ENCODE measurements at regions not wholly inside any gene's neighbourhood (a gene's known extent, or its start where the extent isn't known, plus 50 kb on each side); places are given as distances from the start of the nearest gene placed in this dataset.

DNA sequence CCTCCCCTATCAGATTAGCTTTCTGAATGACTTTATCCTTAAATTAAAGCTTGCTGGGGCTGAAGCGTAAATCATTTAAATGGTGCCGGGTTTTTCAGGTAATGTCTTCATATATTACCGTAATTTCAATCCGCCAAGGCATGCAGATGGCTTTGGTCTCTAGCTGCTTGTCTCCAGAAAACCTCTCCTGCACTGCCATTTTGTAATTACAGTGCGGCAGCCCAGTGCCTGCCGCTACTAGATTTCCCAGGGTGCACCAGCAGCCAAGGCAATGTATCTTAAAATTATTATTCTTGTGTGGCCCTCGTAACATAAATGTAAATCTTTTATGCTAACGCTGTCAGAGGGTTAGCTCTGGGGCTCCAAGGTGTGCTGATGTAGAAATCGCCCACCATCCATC lies 208.5 kb downstream of the TMEM114 start:
- TF ChIP-seq POLR2A (IDR thresholded peaks at IDR 0.05; ENCODE audit: low read depth, low read length): no peak
- TF ChIP-seq POU2F2 (IDR thresholded peaks at IDR 0.05; ENCODE audit: low read depth, low read length): no peak
- no peak for TF ChIP-seq PAX5 (IDR thresholded peaks at IDR 0.05; ENCODE audit: insufficient read depth, low read length, severe bottlenecking)
- TF ChIP-seq SPI1 (IDR thresholded peaks at IDR 0.05; ENCODE audit: low read depth, low read length): no peak
- TF ChIP-seq POLR2AphosphoS5 (IDR thresholded peaks at IDR 0.05; ENCODE audit: low read depth, low read length): no peak
- no peak for TF ChIP-seq TAF1 (IDR thresholded peaks at IDR 0.05; ENCODE audit: low read depth, low read length)
- FAIRE-seq: no peak

DNA sequence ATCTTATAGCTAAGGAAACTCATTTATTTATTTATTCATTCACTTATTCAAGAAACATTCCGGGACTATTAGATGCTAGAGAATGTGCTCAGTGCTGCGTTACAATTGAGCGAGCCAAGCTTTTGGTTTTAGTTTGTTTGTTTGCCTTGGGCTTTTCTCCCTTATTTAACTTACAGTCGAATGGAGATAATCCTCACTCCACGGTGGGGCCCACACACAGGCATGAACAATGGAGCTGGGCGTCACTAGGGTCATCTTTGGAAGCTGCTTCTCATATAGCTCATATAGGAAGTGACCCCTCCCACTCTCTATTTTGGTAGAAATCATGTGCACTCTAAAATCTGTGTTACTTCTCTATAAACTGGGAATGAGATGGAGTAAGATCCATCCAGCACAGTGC lies 210.0 kb downstream of the TMEM114 start:
- TF ChIP-seq POLR2AphosphoS5 (IDR thresholded peaks at IDR 0.05; ENCODE audit: low read depth, low read length) (no peak), TAF1 (IDR thresholded peaks at IDR 0.05; ENCODE audit: low read depth, low read length) (no peak), POU2F2 (IDR thresholded peaks at IDR 0.05; ENCODE audit: low read depth, low read length) (no peak), PAX5 (IDR thresholded peaks at IDR 0.05; ENCODE audit: insufficient read depth, low read length, severe bottlenecking) (no peak), POLR2A (IDR thresholded peaks at IDR 0.05; ENCODE audit: low read depth, low read length) (no peak), SPI1 (IDR thresholded peaks at IDR 0.05; ENCODE audit: low read depth, low read length) (no peak)
- DNase-seq (ENCODE audit: insufficient read length, low spot score) (no peak), FAIRE-seq (no peak)

More for the DNA sequence above, 208.5 kb downstream of the TMEM114 start:
- no peak for DNase-seq (ENCODE audit: insufficient read length, low spot score)

DNA sequence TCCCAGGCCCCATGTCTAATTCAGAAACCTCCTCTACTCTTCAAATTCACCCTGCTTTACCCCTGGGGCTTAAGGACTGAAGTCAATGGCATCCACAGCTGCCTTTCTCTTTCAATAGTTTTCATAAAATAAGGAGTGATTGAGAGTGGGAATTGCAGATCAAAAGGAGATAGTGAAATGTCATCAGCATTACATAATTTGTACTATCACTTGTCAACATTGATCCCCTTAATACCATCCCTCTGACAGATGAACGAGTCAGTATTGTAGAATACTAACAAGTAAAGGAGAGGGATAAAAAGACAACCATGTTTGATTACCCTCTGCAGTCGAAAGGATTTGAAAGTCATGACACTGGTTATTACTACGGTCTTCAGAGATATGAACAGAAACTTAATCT lies 212.4 kb downstream of the TMEM114 start:
- FAIRE-seq (no peak), DNase-seq (ENCODE audit: insufficient read length, low spot score) (no peak)
- no peak for TF ChIP-seq SPI1 (IDR thresholded peaks at IDR 0.05; ENCODE audit: low read depth, low read length)
- no peak for TF ChIP-seq POU2F2 (IDR thresholded peaks at IDR 0.05; ENCODE audit: low read depth, low read length)
- TF ChIP-seq PAX5 (IDR thresholded peaks at IDR 0.05; ENCODE audit: insufficient read depth, low read length, severe bottlenecking): no peak
- no peak for TF ChIP-seq TAF1 (IDR thresholded peaks at IDR 0.05; ENCODE audit: low read depth, low read length)
- no peak for TF ChIP-seq POLR2AphosphoS5 (IDR thresholded peaks at IDR 0.05; ENCODE audit: low read depth, low read length)
- TF ChIP-seq POLR2A (IDR thresholded peaks at IDR 0.05; ENCODE audit: low read depth, low read length): no peak

DNA sequence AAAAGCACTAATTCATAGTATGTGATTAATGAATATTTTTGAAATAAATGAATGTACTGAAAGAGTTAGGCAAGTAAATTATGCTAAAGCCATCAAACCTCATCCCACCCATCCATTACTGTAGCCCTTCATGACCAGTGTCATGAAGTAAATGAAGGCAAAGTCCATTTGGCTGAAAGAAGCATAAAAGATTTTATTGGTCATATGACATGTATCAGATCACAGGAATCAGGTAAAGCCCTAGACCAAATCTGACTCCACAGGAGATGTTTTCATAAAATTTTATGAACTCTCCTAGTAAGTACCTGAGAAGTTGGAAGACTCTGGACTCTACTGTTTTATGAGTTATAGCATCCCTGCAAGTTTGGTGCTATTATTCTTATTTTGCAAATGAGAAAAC lies 213.5 kb downstream of the TMEM114 start:
- FAIRE-seq: no peak
- DNase-seq (ENCODE audit: insufficient read length, low spot score): no peak
- TF ChIP-seq POLR2AphosphoS5 (IDR thresholded peaks at IDR 0.05; ENCODE audit: low read depth, low read length): no peak
- TF ChIP-seq POU2F2 (IDR thresholded peaks at IDR 0.05; ENCODE audit: low read depth, low read length): no peak
- no peak for TF ChIP-seq TAF1 (IDR thresholded peaks at IDR 0.05; ENCODE audit: low read depth, low read length)
- no peak for TF ChIP-seq POLR2A (IDR thresholded peaks at IDR 0.05; ENCODE audit: low read depth, low read length)
- TF ChIP-seq SPI1 (IDR thresholded peaks at IDR 0.05; ENCODE audit: low read depth, low read length): no peak
- no peak for TF ChIP-seq PAX5 (IDR thresholded peaks at IDR 0.05; ENCODE audit: insufficient read depth, low read length, severe bottlenecking)

DNA sequence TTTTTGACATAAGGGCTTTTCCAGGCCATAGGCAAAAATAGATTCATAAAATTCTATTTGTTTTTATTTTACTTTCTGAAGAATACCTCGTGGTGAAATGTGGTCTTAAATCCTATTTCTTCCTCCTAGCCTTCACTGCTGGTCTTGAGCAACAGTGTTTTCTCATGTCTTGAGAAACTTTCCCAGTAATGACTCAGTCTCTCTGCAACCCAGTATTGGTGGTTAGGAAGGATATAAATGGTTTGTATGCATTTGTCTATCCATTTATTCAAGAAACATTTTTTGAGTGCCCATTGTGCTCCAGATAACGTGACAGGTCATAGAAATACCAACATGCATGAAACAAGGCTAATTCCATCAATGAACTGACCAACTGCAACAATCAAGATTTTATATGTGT lies 213.9 kb downstream of the TMEM114 start:
- DNase-seq (ENCODE audit: insufficient read length, low spot score): no peak
- FAIRE-seq: no peak
- TF ChIP-seq PAX5 (IDR thresholded peaks at IDR 0.05; ENCODE audit: insufficient read depth, low read length, severe bottlenecking): no peak
- no peak for TF ChIP-seq POLR2AphosphoS5 (IDR thresholded peaks at IDR 0.05; ENCODE audit: low read depth, low read length)
- no peak for TF ChIP-seq SPI1 (IDR thresholded peaks at IDR 0.05; ENCODE audit: low read depth, low read length)
- no peak for TF ChIP-seq TAF1 (IDR thresholded peaks at IDR 0.05; ENCODE audit: low read depth, low read length)
- TF ChIP-seq POU2F2 (IDR thresholded peaks at IDR 0.05; ENCODE audit: low read depth, low read length): no peak
- no peak for TF ChIP-seq POLR2A (IDR thresholded peaks at IDR 0.05; ENCODE audit: low read depth, low read length)

DNA sequence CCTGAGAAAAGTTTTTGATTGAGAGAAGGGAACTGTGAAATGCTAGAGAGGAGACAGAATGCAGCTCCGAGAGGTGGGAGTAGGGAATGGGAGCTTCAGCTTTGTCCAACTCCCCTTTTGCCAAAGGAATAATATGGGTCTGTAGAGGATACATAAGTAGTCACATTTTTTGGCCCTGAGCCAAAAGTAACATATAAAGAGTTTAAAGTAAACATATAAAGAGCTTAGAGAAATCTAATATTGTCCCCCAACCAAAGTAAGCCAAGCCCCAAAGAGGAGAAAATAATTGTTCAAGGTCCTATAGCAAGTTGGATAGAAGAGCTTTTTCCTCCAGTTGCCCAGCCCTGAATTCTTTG lies 215.1 kb downstream of the TMEM114 start:
- no peak for DNase-seq (ENCODE audit: insufficient read length, low spot score)
- no peak for TF ChIP-seq TAF1 (IDR thresholded peaks at IDR 0.05; ENCODE audit: low read depth, low read length)
- TF ChIP-seq POU2F2 (IDR thresholded peaks at IDR 0.05; ENCODE audit: low read depth, low read length): no peak
- no peak for TF ChIP-seq POLR2AphosphoS5 (IDR thresholded peaks at IDR 0.05; ENCODE audit: low read depth, low read length)
- TF ChIP-seq POLR2A (IDR thresholded peaks at IDR 0.05; ENCODE audit: low read depth, low read length): no peak
- TF ChIP-seq SPI1 (IDR thresholded peaks at IDR 0.05; ENCODE audit: low read depth, low read length): no peak
- TF ChIP-seq PAX5 (IDR thresholded peaks at IDR 0.05; ENCODE audit: insufficient read depth, low read length, severe bottlenecking): no peak
- no peak for FAIRE-seq

DNA sequence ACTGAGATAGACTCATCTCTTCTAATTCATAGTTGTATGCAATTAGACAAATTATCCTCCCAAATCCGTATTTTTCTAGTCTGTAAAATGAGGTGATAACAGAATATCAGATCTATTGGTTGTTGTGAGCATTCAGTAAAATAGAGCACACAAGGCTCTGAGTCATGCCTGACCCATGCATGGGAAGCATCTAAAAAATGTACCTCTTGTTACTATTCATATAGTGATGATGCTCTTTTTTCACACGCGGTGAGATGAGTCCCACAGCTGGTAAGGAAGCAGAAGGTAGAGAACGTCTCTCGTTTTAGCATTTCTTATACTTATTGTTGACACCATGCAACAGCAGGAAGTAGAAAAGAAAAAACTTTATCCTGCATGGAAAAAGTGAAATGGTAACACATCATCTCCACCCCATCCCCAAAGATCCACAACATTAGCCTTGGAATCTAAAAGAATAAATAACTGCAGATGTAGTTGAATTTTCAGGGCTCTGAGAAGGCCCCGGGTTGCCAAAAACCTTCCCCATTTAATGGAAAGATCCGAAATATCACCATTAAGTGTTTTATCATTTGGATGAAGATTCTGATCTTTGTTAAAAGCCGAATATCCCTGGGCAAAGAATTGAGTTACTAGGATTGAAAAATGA lies 215.6 kb downstream of the TMEM114 start:
- no peak for TF ChIP-seq TAF1 (IDR thresholded peaks at IDR 0.05; ENCODE audit: low read depth, low read length)
- no peak for TF ChIP-seq PAX5 (IDR thresholded peaks at IDR 0.05; ENCODE audit: insufficient read depth, low read length, severe bottlenecking)
- no peak for TF ChIP-seq POU2F2 (IDR thresholded peaks at IDR 0.05; ENCODE audit: low read depth, low read length)
- TF ChIP-seq POLR2AphosphoS5 (IDR thresholded peaks at IDR 0.05; ENCODE audit: low read depth, low read length): no peak
- no peak for TF ChIP-seq SPI1 (IDR thresholded peaks at IDR 0.05; ENCODE audit: low read depth, low read length)
- no peak for TF ChIP-seq POLR2A (IDR thresholded peaks at IDR 0.05; ENCODE audit: low read depth, low read length)
- DNase-seq (ENCODE audit: insufficient read length, low spot score): no peak
- no peak for FAIRE-seq

DNA sequence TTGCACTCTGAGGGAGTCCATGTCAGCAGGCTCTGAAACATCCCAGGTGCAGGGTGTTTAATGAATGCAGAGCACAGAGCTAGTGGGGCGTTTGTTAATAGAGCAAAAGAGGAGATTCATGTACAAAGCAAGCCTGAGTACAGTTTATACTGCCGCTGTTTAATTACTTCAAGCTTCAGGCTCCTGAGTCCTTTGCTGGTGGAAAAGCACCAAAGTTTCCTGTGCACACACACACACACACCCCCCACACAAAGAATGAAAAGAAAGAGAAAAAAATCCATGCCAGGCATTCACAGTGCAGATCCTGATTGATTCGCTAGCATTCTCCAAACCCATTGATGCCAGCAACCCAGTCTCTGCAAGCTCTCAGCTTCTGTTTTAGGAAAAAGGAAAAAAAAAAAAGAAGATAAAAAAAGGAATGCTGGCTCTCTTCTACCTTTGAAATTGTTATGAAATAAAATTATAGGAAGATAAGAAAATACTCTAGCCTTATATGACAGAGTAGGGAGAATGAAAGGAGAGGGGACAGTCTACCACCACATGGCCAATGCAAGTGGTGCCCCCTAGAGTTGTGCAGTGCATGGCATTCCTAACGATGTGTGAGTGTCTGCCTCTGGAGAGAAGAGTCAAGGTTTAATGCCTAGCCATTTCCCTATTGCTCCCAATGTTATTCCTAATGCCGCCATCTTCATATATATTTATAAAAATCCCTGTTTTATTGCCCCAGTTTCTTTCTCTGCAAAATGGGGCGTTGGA lies 216.5 kb downstream of the TMEM114 start:
- DNase-seq (ENCODE audit: insufficient read length, low spot score) (no peak), FAIRE-seq (no peak)
- TF ChIP-seq POU2F2 (IDR thresholded peaks at IDR 0.05; ENCODE audit: low read depth, low read length) (no peak), PAX5 (IDR thresholded peaks at IDR 0.05; ENCODE audit: insufficient read depth, low read length, severe bottlenecking) (no peak), TAF1 (IDR thresholded peaks at IDR 0.05; ENCODE audit: low read depth, low read length) (no peak), SPI1 (IDR thresholded peaks at IDR 0.05; ENCODE audit: low read depth, low read length) (no peak), POLR2A (IDR thresholded peaks at IDR 0.05; ENCODE audit: low read depth, low read length) (no peak), POLR2AphosphoS5 (IDR thresholded peaks at IDR 0.05; ENCODE audit: low read depth, low read length) (no peak)

DNA sequence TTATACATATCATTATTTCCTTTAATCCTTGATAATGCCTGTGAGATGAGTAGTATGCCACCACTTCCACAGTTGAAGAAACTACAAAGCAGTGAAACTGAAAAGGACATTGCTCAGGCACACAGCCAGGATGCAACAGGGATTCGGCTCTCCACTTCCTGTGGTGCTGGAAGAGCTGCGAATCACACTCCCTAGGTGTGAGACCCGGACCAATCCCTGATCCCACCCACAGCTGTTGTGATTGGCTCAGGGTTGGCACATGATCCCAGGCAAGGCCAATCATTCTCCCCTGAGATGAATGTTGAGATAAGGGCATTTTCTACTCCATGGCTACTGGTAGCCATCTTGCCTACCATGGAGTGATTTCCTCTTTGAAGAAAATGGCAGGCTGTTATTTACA lies 218.2 kb downstream of the TMEM114 start:
- TF ChIP-seq TAF1 (IDR thresholded peaks at IDR 0.05; ENCODE audit: low read depth, low read length) (no peak), POU2F2 (IDR thresholded peaks at IDR 0.05; ENCODE audit: low read depth, low read length) (no peak), SPI1 (IDR thresholded peaks at IDR 0.05; ENCODE audit: low read depth, low read length) (no peak), POLR2AphosphoS5 (IDR thresholded peaks at IDR 0.05; ENCODE audit: low read depth, low read length) (no peak), PAX5 (IDR thresholded peaks at IDR 0.05; ENCODE audit: insufficient read depth, low read length, severe bottlenecking) (no peak), POLR2A (IDR thresholded peaks at IDR 0.05; ENCODE audit: low read depth, low read length) (no peak)
- FAIRE-seq: no peak
- no peak for DNase-seq (ENCODE audit: insufficient read length, low spot score)

All from GM12891 (cell line).